NCI-H187 (cell line): ENCODE measurements at regions not wholly inside any gene's neighbourhood (a gene's known extent, or its start where the extent isn't known, plus 50 kb on each side); places are given as distances from the start of the nearest gene placed in this dataset.
"Not testable (repeated sequence)": the region's sequence is repeated elsewhere in the genome, so short reads cannot be mapped to it uniquely, and the experiment has no call there.

Experiments
- DNase-seq, 2 experiments: peaks; one replicate each; lab custom pipeline; 2025; lab: John Stamatoyannopoulos, UW

- DNase-seq: no peak
Measured at GRCh38 chr1:147062956-147063355, 109.3 kb downstream of the PRKAB2 start.

GRCh38 chr1:147061880-147062279 lies 110.4 kb downstream of the PRKAB2 start:
- DNase-seq: not testable (repeated sequence)

GRCh38 chr1:147053269-147053668 lies 115.1 kb downstream of the NBPF12 start:
- no peak for DNase-seq

- no peak for DNase-seq
Measured at GRCh38 chr1:147052677-147053076, 114.6 kb downstream of the NBPF12 start.

GRCh38 chr1:147052143-147052542 lies 114.0 kb downstream of the NBPF12 start:
- no peak for DNase-seq

- DNase-seq: no peak
Measured at GRCh38 chr1:147051136-147051535, 113.0 kb downstream of the NBPF12 start.

GRCh38 chr1:147050654-147051053 lies 112.5 kb downstream of the NBPF12 start:
- no peak for DNase-seq

GRCh38 chr1:147046863-147047394 lies 108.8 kb downstream of the NBPF12 start:
- DNase-seq: not testable (repeated sequence)

GRCh38 chr1:147046189-147046862 lies 108.2 kb downstream of the NBPF12 start:
- no peak for DNase-seq
